ENCODE measurements at regions not wholly inside any gene's neighbourhood (a gene's known extent, or its start where the extent isn't known, plus 50 kb on each side); places are given as distances from the start of the nearest gene placed in this dataset.
A peak's percentile ranks its signal among the peaks of the same experiment; 100 is the strongest.

DNA sequence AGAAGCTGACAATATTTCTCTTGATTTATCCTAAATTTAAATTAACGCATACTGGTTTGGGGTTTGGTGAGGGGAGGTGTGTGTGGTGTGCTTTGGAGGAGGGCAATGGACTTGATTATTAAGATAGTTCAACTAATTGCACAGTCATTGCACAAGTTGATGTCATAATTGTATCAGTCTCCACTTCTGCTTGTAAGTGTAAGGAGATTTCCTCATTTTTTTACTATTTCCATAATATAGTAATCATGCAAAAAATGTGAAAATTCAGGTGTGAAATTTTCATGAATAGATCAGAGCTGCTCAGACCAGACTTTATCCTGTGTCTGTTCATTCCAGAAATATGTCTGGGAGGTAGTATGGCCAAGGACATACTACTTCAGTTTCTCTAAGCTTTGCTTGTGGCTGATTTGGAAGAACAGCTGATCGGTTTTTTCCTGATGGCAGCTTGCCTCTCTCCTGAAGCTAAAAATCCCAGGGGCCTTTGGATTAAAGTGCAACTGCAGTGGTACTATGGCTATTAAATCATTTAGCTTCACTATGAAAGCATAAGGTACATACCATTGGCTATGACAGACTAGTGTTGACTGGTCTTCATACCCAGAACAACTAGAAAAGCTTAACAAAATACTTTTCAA, 201.8 kb upstream of the MIR17HG start:
- Histone ChIP-seq H3K36me3 (ENCODE audit: control insufficient read depth in 5 of 5, insufficient read depth in 5 of 5, low read length in 5 of 5) (no peaks in the 10 kb centered on the region), H3K9ac (ENCODE audit: low read length in 5 of 5) (no peak overlapping the region), H3K27me3 (ENCODE audit: control insufficient read depth in 5 of 5, insufficient read depth in 4 of 5, low read length in 5 of 5) (peaks cover 0 to 4% (median 0%) of the 10 kb centered on the region in 5 donors), H3K27ac (ENCODE audit: low read depth, low read length) (no peak overlapping the region), H3K9me3 (ENCODE audit: control insufficient read depth in 5 of 5, low read length in 5 of 5) (no peaks in the 10 kb centered on the region), H3K4me3 (ENCODE audit: low read depth in 1 of 5, low read length in 5 of 5) (no peak overlapping the region), H3K4me1 (ENCODE audit: control insufficient read depth in 5 of 5, insufficient read depth in 5 of 5, low read length in 5 of 5) (no peaks in the 10 kb centered on the region)

GRCh38 chr13:91146601-91147000, 200.9 kb upstream of the MIR17HG start:
- Histone ChIP-seq H3K27me3 (ENCODE audit: control insufficient read depth in 5 of 5, insufficient read depth in 4 of 5, low read length in 5 of 5) (peaks cover 0 to 3% (median 0%) of the 10 kb centered on the region in 5 donors), H3K27ac (ENCODE audit: low read depth, low read length) (no peak overlapping the region), H3K9me3 (ENCODE audit: control insufficient read depth in 5 of 5, low read length in 5 of 5) (no peaks in the 10 kb centered on the region), H3K36me3 (ENCODE audit: control insufficient read depth in 5 of 5, insufficient read depth in 5 of 5, low read length in 5 of 5) (no peaks in the 10 kb centered on the region), H3K9ac (ENCODE audit: low read length in 5 of 5) (no peak overlapping the region), H3K4me1 (ENCODE audit: control insufficient read depth in 5 of 5, insufficient read depth in 5 of 5, low read length in 5 of 5) (no peaks in the 10 kb centered on the region), H3K4me3 (ENCODE audit: low read depth in 1 of 5, low read length in 5 of 5) (no peak overlapping the region)

DNA sequence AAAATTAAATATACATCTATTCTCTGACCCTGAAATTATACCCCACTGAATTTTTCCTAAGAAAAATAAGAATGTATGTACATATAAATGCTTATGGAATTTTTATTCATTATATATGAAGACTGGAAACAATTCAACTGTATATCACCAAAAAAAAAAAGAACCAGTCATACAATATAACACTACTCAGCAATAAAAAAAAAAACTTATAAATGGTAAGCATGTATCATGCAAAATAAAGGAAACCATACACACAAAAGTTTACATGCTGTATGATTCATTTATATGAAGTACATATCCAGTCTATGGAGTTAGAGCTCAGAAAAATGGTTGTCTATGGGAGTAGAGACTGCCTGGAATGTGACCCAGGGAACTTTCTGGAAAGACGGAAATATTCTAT, 199.4 kb upstream of the MIR17HG start:
- Histone ChIP-seq H3K27me3 (ENCODE audit: control insufficient read depth in 5 of 5, insufficient read depth in 4 of 5, low read length in 5 of 5) (peaks cover 0 to under 1% (median 0%) of the 10 kb centered on the region in 5 donors), H3K27ac (ENCODE audit: low read depth, low read length) (no peak overlapping the region), H3K4me3 (ENCODE audit: low read depth in 1 of 5, low read length in 5 of 5) (no peak overlapping the region), H3K36me3 (ENCODE audit: control insufficient read depth in 5 of 5, insufficient read depth in 5 of 5, low read length in 5 of 5) (no peaks in the 10 kb centered on the region), H3K4me1 (ENCODE audit: control insufficient read depth in 5 of 5, insufficient read depth in 5 of 5, low read length in 5 of 5) (no peaks in the 10 kb centered on the region), H3K9me3 (ENCODE audit: control insufficient read depth in 5 of 5, low read length in 5 of 5) (no peaks in the 10 kb centered on the region), H3K9ac (ENCODE audit: low read length in 5 of 5) (no peak overlapping the region)

GRCh38 chr13:91151921-91152320, 195.6 kb upstream of the MIR17HG start:
- Histone ChIP-seq H3K4me1 (ENCODE audit: control insufficient read depth in 5 of 5, insufficient read depth in 5 of 5, low read length in 5 of 5) (no peaks in the 10 kb centered on the region), H3K9me3 (ENCODE audit: control insufficient read depth in 5 of 5, low read length in 5 of 5) (no peaks in the 10 kb centered on the region), H3K36me3 (ENCODE audit: control insufficient read depth in 5 of 5, insufficient read depth in 5 of 5, low read length in 5 of 5) (no peaks in the 10 kb centered on the region), H3K9ac (ENCODE audit: low read length in 5 of 5) (no peak overlapping the region), H3K27ac (ENCODE audit: low read depth, low read length) (no peak overlapping the region), H3K27me3 (ENCODE audit: control insufficient read depth in 5 of 5, insufficient read depth in 4 of 5, low read length in 5 of 5) (peaks cover 0 to 3% (median 0%) of the 10 kb centered on the region in 5 donors), H3K4me3 (ENCODE audit: low read depth in 1 of 5, low read length in 5 of 5) (no peak overlapping the region)

DNA sequence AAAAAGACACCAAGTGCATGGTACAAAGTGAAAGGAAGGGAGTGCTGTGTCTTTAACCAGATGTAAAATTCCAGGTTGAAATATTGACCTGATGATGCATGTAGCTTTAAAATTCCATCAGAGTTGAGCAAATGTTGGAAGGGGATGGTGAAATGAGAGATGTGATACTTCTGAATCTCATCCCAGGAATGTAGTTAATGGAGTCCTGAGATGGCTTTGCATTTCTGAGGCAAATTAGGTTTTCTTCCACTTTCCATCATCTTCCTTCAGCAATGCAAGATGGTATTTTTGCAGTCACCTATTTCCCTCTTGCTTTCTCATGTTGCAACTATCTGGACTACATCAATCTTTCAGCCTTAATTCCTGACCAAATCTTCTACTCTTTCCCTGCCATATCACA, 194.1 kb upstream of the MIR17HG start:
- Histone ChIP-seq H3K27ac (ENCODE audit: low read depth, low read length) (no peak overlapping the region), H3K27me3 (ENCODE audit: control insufficient read depth in 5 of 5, insufficient read depth in 4 of 5, low read length in 5 of 5) (peaks cover 0 to 3% (median 0%) of the 10 kb centered on the region in 5 donors), H3K9ac (ENCODE audit: low read length in 5 of 5) (no peak overlapping the region), H3K36me3 (ENCODE audit: control insufficient read depth in 5 of 5, insufficient read depth in 5 of 5, low read length in 5 of 5) (no peaks in the 10 kb centered on the region), H3K4me3 (ENCODE audit: low read depth in 1 of 5, low read length in 5 of 5) (no peak overlapping the region), H3K4me1 (ENCODE audit: control insufficient read depth in 5 of 5, insufficient read depth in 5 of 5, low read length in 5 of 5) (no peaks in the 10 kb centered on the region), H3K9me3 (ENCODE audit: control insufficient read depth in 5 of 5, low read length in 5 of 5) (no peaks in the 10 kb centered on the region)

DNA sequence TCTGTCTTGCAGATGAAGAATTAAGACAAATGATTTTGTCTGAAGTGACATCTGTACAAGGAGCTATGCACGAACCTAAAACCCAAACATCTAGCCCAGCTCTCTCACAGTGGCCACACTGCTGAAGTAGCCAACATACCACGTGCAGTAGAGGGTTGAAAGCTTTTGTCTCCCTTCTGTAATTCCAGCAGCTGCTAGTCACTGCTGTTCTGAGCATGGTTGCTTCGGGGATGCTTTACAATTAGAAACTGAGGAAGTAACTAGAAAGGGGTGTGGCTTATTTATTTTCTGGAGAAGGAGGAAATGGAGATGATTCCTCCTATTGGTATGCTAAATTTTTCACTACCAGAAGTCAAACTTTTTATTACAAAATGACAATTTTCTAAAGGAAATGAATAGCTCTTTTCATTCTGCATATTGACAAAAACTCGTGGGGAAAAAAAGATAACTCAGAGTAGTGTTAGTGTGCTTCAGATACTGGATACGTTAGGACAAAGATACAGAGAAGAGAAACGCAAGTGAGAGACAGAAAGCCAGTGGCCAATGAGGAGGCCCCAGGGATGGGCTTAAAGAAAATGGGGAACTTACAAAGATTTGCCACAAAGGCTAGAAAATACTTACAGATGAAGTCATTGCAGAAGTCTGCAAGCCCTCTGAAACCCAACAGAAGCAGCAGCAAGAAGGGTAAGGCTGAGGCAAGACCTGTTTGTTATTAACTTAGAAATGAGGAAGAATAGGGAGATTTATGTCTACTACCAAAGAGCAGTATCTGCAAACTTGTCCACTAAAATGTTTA, 192.7 kb upstream of the MIR17HG start:
- H3K4me1 ChIP-seq (ENCODE audit: control insufficient read depth in 5 of 5, insufficient read depth in 5 of 5, low read length in 5 of 5) = no peaks in the 10 kb centered on the region
- no peaks in the 10 kb centered on the region for H3K9me3 ChIP-seq (ENCODE audit: control insufficient read depth in 5 of 5, low read length in 5 of 5)
- H3K9ac ChIP-seq (ENCODE audit: low read length in 5 of 5) = no peak overlapping the region
- H3K27ac ChIP-seq (ENCODE audit: low read depth, low read length) = no peak overlapping the region
- H3K4me3 ChIP-seq (ENCODE audit: low read depth in 1 of 5, low read length in 5 of 5) = peak overlapping the region in 3 of 5 donors; percentile 3 to 34 (median 11)
- no peaks in the 10 kb centered on the region for H3K36me3 ChIP-seq (ENCODE audit: control insufficient read depth in 5 of 5, insufficient read depth in 5 of 5, low read length in 5 of 5)
- peaks cover 0 to 3% (median 0%) of the 10 kb centered on the region in 5 donors for H3K27me3 ChIP-seq (ENCODE audit: control insufficient read depth in 5 of 5, insufficient read depth in 4 of 5, low read length in 5 of 5)

DNA sequence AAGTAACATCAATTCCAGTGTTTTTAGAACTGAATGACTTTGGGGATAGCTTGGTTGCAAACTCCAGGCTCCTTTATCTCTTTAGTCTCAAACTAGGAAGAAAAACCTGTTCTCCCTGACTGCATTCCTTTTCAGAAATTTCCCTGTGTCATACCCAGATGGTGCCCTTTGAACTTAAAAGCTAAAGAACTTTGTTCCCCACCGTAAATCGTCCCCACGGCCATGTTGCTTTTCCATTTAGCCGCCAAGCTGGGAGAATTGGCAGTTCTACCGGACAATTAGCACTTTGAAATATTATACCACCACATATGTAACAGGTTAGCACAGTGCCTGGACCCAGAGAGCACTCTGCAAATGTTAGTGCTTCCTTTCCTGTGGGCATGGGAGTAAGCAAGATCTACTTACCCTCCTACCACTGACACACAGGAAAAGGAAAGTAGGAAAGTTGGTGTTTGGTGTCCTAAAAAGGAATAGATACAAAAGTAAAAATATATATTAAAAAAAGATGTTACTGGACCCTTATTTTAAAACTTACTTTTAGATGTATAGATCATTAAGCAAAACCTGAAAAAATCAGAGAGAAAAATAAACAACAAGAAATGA, 191.9 kb upstream of the MIR17HG start:
- no peaks in the 10 kb centered on the region for H3K4me1 ChIP-seq (ENCODE audit: control insufficient read depth in 5 of 5, insufficient read depth in 5 of 5, low read length in 5 of 5)
- no peak overlapping the region for H3K4me3 ChIP-seq (ENCODE audit: low read depth in 1 of 5, low read length in 5 of 5)
- no peak overlapping the region for H3K27ac ChIP-seq (ENCODE audit: low read depth, low read length)

DNA sequence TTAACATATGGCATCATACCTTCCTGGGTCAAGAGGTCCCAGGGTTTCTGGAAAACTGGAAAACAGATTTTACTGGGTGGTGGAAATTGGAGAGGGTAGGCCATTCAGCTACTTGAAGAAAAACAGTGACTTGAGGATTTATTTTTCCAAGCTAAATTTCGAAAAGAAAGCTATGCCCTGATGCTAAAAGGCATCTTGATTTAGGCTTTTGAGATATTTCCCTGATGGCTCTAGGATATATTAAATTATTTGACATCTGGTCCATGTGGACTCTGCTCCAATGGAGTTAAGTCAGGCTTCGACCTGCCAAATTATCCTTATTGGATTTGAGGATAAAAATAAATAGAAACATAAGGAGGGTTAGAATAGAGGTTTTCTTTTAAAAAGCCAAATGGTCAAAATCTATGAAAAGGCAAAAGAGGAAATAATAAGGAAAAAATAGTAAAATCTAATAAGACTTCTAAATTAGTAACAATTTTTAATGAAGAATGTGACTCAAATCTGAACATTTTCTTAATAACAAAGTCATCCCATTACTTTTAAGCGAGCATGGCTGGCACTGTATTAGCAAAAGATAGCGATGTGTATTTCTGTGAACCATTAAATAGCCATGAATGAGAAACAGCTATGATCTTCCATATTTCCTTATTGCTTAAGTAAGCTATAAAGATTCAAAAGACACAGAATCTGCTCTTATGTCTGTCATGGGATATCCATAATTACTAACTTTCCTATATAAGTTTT, 190.0 kb upstream of the MIR17HG start:
- Histone ChIP-seq H3K27me3 (ENCODE audit: control insufficient read depth in 5 of 5, insufficient read depth in 4 of 5, low read length in 5 of 5) (peaks cover 0 to 3% (median 0%) of the 10 kb centered on the region in 5 donors), H3K9me3 (ENCODE audit: control insufficient read depth in 5 of 5, low read length in 5 of 5) (no peaks in the 10 kb centered on the region), H3K9ac (ENCODE audit: low read length in 5 of 5) (no peak overlapping the region), H3K4me1 (ENCODE audit: control insufficient read depth in 5 of 5, insufficient read depth in 5 of 5, low read length in 5 of 5) (no peaks in the 10 kb centered on the region), H3K27ac (ENCODE audit: low read depth, low read length) (no peak overlapping the region), H3K4me3 (ENCODE audit: low read depth in 1 of 5, low read length in 5 of 5) (no peak overlapping the region), H3K36me3 (ENCODE audit: control insufficient read depth in 5 of 5, insufficient read depth in 5 of 5, low read length in 5 of 5) (no peaks in the 10 kb centered on the region)

More for the DNA sequence above, 191.9 kb upstream of the MIR17HG start:
- Histone ChIP-seq H3K36me3 (ENCODE audit: control insufficient read depth in 5 of 5, insufficient read depth in 5 of 5, low read length in 5 of 5) (no peaks in the 10 kb centered on the region), H3K27me3 (ENCODE audit: control insufficient read depth in 5 of 5, insufficient read depth in 4 of 5, low read length in 5 of 5) (peaks cover 0 to 3% (median 0%) of the 10 kb centered on the region in 5 donors), H3K9me3 (ENCODE audit: control insufficient read depth in 5 of 5, low read length in 5 of 5) (no peaks in the 10 kb centered on the region), H3K9ac (ENCODE audit: low read length in 5 of 5) (no peak overlapping the region)

GRCh38 chr13:91158017-91158395, 189.5 kb upstream of the MIR17HG start:
- Histone ChIP-seq H3K9ac (ENCODE audit: low read length in 5 of 5) (no peak overlapping the region), H3K27me3 (ENCODE audit: control insufficient read depth in 5 of 5, insufficient read depth in 4 of 5, low read length in 5 of 5) (peaks cover 0 to 3% (median 0%) of the 10 kb centered on the region in 5 donors), H3K4me1 (ENCODE audit: control insufficient read depth in 5 of 5, insufficient read depth in 5 of 5, low read length in 5 of 5) (no peaks in the 10 kb centered on the region), H3K27ac (ENCODE audit: low read depth, low read length) (no peak overlapping the region), H3K36me3 (ENCODE audit: control insufficient read depth in 5 of 5, insufficient read depth in 5 of 5, low read length in 5 of 5) (no peaks in the 10 kb centered on the region), H3K9me3 (ENCODE audit: control insufficient read depth in 5 of 5, low read length in 5 of 5) (no peaks in the 10 kb centered on the region), H3K4me3 (ENCODE audit: low read depth in 1 of 5, low read length in 5 of 5) (no peak overlapping the region)

Data from subcutaneous abdominal adipose tissue (tissue), 5 donors.